HepG2 (cell line): ENCODE measurements at regions not wholly inside any gene's neighbourhood (a gene's known extent, or its start where the extent isn't known, plus 50 kb on each side); places are given as distances from the start of the nearest gene placed in this dataset.

Source experiments
- ATM ChIP-seq: fragments of 450-650 bp; IDR thresholded peaks from 2 replicates; pipeline ENCODE4 v1.7.1; 2017; ENCODE audit warnings: mild to moderate bottlenecking, borderline replicate concordance
- GATAD1 ChIP-seq: IDR thresholded peaks from 2 replicates; pipeline ENCODE4 v1.6.1; 2016; ENCODE audit warnings: missing genetic modification reagents, missing compliant biosample characterization
- IRF2 ChIP-seq: IDR thresholded peaks from 2 replicates; pipeline ENCODE4 v1.6.1; 2018; ENCODE audit warnings: missing genetic modification reagents, missing compliant biosample characterization
- KDM5A ChIP-seq: fragments of 200-600 bp; sonication (generic); IDR thresholded peaks from 2 replicates; pipeline ENCODE4 v1.7.0; 2018; ENCODE audit warnings: antibody characterized with exemption, mild to moderate bottlenecking, low read length, borderline replicate concordance
- KLF9 ChIP-seq: IDR thresholded peaks from 2 replicates; pipeline ENCODE4 v1.6.1; 2016; ENCODE audit warnings: low read depth
- NAIF1 ChIP-seq: sonication (generic); formaldehyde crosslinking; IDR thresholded peaks from 2 replicates; pipeline ENCODE4 v1.5.0; 2020; ENCODE audit warnings: mild to moderate bottlenecking, missing genetic modification reagents, borderline replicate concordance
- NRL ChIP-seq: sonication (generic); formaldehyde crosslinking; IDR thresholded peaks from 2 replicates; pipeline ENCODE4 v1.5.0; 2020; ENCODE audit warnings: missing genetic modification reagents, mild to moderate bottlenecking, moderate library complexity, borderline replicate concordance
- SP2 ChIP-seq: sonication (generic); formaldehyde crosslinking; IDR thresholded peaks from 2 replicates; pipeline ENCODE4 v1.5.1; 2020; ENCODE audit warnings: mild to moderate bottlenecking, missing genetic modification reagents
- ZC3H13 ChIP-seq: sonication (generic); formaldehyde crosslinking; IDR thresholded peaks from 2 replicates; pipeline ENCODE4 v1.8.1; 2023; ENCODE audit warnings: mild to moderate bottlenecking, missing genetic modification reagents, moderate library complexity
- ZNF282 ChIP-seq: fragments of 450-650 bp; IDR thresholded peaks from 2 replicates; pipeline ENCODE4 v1.6.1; 2018; ENCODE audit not compliant: partially characterized antibody
- ZNF326 ChIP-seq: sonication (generic); formaldehyde crosslinking; IDR thresholded peaks from 2 replicates; pipeline ENCODE4 v1.4.0; 2020; ENCODE audit warnings: missing genetic modification reagents, borderline replicate concordance
- ZNF33B ChIP-seq: sonication (generic); formaldehyde crosslinking; IDR thresholded peaks from 2 replicates; pipeline ENCODE4 v1.5.1; 2020; ENCODE audit warnings: mild to moderate bottlenecking, missing genetic modification reagents
- ZNF563 ChIP-seq: sonication (generic); formaldehyde crosslinking; IDR thresholded peaks from 2 replicates; pipeline ENCODE4 v1.8.0; 2022; ENCODE audit warnings: mild to moderate bottlenecking, moderate library complexity, missing genetic modification reagents
- ZNF570 ChIP-seq: sonication (generic); formaldehyde crosslinking; IDR thresholded peaks from 2 replicates; pipeline ENCODE4 v1.4.0; 2020; ENCODE audit warnings: mild to moderate bottlenecking, missing genetic modification reagents, borderline replicate concordance
- ZNF749 ChIP-seq: sonication (generic); formaldehyde crosslinking; IDR thresholded peaks from 2 replicates; pipeline ENCODE4 v1.8.0; 2022; ENCODE audit warnings: mild to moderate bottlenecking, missing genetic modification reagents, moderate library complexity, borderline replicate concordance
- ZSCAN12 ChIP-seq: sonication (generic); formaldehyde crosslinking; IDR thresholded peaks from 2 replicates; pipeline ENCODE4 v1.9.0; 2021; ENCODE audit warnings: mild to moderate bottlenecking, missing genetic modification reagents
- ZSCAN9 ChIP-seq: IDR thresholded peaks from 2 replicates; pipeline ENCODE4 v1.6.1; 2016; ENCODE audit warnings: borderline replicate concordance
- TF ChIP-seq, protein P1 (sequence below): sonication (generic); formaldehyde crosslinking; IDR thresholded peaks from 2 replicates; pipeline ENCODE4 v1.5.0; 2020; ENCODE audit warnings: mild to moderate bottlenecking, missing genetic modification reagents
- TF ChIP-seq, protein P2 (sequence below): sonication (generic); formaldehyde crosslinking; IDR thresholded peaks from 2 replicates; pipeline ENCODE4 v1.4.0; 2020; ENCODE audit warnings: missing genetic modification reagents
- TF ChIP-seq, protein P3 (sequence below): sonication (generic); formaldehyde crosslinking; IDR thresholded peaks from 2 replicates; pipeline ENCODE4 v1.4.0; 2020; ENCODE audit warnings: mild to moderate bottlenecking, missing genetic modification reagents
- TF ChIP-seq, protein P4 (sequence below): sonication (generic); formaldehyde crosslinking; IDR thresholded peaks from 2 replicates; pipeline ENCODE4 v1.4.0; 2020; ENCODE audit warnings: missing genetic modification reagents, mild to moderate bottlenecking, borderline replicate concordance
- TF ChIP-seq, protein P5 (sequence below): conservative IDR thresholded peaks from 2 replicates; pipeline ENCODE4 v1.6.1; 2018; ENCODE audit warnings: missing genetic modification reagents

DNA sequence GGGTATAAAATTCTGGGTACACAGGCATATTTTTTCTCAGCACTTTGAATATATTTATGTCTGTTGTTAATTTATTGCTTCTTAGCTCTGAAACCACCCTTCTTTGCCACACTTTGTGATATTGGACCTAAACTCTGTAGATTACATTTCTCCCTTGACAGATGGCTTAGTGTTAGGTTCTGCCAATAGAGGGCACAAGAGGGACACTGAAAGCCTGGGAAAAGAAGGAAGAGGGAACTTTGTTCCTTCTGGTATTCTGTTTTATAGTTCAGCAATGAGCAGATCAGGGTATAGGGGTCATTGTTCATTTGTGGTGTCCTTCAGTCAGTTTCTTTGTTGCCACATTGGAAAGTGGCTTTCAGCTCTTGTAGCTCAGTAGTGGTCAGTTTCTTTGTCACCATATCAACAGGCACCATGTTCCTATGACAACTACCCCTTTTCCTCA, 423.5 kb upstream of the PROX1 start (continued):
- no peak for TF ChIP-seq ZNF570 (CRISPR knock-in tag)
- TF ChIP-seq ZNF282: no peak
- TF ChIP-seq ZNF563 (CRISPR knock-in tag): no peak
- no peak for TF ChIP-seq ZC3H13 (CRISPR knock-in tag)
- no peak for TF ChIP-seq ZNF749 (CRISPR knock-in tag)
- TF ChIP-seq ZSCAN12: no peak
- TF ChIP-seq NAIF1 (CRISPR knock-in tag): no peak
- TF ChIP-seq ZNF326 (CRISPR knock-in tag): no peak
- no peak for TF ChIP-seq NRL (CRISPR knock-in tag)
- TF ChIP-seq, protein P1, sequence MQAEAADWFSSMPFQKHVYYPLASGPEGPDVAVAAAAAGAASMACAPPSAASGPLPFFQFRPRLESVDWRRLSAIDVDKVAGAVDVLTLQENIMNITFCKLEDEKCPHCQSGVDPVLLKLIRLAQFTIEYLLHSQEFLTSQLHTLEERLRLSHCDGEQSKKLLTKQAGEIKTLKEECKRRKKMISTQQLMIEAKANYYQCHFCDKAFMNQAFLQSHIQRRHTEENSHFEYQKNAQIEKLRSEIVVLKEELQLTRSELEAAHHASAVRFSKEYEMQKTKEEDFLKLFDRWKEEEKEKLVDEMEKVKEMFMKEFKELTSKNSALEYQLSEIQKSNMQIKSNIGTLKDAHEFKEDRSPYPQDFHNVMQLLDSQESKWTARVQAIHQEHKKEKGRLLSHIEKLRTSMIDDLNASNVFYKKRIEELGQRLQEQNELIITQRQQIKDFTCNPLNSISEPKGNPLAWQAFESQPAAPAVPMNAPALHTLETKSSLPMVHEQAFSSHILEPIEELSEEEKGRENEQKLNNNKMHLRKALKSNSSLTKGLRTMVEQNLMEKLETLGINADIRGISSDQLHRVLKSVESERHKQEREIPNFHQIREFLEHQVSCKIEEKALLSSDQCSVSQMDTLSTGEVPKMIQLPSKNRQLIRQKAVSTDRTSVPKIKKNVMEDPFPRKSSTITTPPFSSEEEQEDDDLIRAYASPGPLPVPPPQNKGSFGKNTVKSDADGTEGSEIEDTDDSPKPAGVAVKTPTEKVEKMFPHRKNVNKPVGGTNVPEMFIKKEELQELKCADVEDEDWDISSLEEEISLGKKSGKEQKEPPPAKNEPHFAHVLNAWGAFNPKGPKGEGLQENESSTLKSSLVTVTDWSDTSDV (CRISPR knock-in tag): no peak
- no peak for TF ChIP-seq GATAD1
- TF ChIP-seq, protein P2, sequence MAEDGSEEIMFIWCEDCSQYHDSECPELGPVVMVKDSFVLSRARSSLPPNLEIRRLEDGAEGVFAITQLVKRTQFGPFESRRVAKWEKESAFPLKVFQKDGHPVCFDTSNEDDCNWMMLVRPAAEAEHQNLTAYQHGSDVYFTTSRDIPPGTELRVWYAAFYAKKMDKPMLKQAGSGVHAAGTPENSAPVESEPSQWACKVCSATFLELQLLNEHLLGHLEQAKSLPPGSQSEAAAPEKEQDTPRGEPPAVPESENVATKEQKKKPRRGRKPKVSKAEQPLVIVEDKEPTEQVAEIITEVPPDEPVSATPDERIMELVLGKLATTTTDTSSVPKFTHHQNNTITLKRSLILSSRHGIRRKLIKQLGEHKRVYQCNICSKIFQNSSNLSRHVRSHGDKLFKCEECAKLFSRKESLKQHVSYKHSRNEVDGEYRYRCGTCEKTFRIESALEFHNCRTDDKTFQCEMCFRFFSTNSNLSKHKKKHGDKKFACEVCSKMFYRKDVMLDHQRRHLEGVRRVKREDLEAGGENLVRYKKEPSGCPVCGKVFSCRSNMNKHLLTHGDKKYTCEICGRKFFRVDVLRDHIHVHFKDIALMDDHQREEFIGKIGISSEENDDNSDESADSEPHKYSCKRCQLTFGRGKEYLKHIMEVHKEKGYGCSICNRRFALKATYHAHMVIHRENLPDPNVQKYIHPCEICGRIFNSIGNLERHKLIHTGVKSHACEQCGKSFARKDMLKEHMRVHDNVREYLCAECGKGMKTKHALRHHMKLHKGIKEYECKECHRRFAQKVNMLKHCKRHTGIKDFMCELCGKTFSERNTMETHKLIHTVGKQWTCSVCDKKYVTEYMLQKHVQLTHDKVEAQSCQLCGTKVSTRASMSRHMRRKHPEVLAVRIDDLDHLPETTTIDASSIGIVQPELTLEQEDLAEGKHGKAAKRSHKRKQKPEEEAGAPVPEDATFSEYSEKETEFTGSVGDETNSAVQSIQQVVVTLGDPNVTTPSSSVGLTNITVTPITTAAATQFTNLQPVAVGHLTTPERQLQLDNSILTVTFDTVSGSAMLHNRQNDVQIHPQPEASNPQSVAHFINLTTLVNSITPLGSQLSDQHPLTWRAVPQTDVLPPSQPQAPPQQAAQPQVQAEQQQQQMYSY (CRISPR knock-in tag): no peak
- peak; percentile 40; the same call in 1 of the 2 replicates for TF ChIP-seq IRF2 (CRISPR knock-in tag)
- TF ChIP-seq, protein P3, sequence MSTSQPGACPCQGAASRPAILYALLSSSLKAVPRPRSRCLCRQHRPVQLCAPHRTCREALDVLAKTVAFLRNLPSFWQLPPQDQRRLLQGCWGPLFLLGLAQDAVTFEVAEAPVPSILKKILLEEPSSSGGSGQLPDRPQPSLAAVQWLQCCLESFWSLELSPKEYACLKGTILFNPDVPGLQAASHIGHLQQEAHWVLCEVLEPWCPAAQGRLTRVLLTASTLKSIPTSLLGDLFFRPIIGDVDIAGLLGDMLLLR (CRISPR knock-in tag): no peak
- TF ChIP-seq ZNF33B (CRISPR knock-in tag): no peak
- TF ChIP-seq ATM: no peak
- no peak for TF ChIP-seq KLF9 (CRISPR knock-in tag)
- TF ChIP-seq KDM5A: no peak
- TF ChIP-seq ZSCAN9 (CRISPR knock-in tag): no peak
- TF ChIP-seq, protein P4, sequence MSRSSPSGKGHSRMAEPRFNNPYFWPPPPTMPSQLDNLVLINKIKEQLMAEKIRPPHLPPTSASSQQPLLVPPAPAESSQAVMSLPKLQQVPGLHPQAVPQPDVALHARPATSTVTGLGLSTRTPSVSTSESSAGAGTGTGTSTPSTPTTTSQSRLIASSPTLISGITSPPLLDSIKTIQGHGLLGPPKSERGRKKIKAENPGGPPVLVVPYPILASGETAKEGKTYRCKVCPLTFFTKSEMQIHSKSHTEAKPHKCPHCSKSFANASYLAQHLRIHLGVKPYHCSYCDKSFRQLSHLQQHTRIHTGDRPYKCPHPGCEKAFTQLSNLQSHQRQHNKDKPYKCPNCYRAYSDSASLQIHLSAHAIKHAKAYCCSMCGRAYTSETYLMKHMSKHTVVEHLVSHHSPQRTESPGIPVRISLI (CRISPR knock-in tag): no peak
- TF ChIP-seq, protein P5, sequence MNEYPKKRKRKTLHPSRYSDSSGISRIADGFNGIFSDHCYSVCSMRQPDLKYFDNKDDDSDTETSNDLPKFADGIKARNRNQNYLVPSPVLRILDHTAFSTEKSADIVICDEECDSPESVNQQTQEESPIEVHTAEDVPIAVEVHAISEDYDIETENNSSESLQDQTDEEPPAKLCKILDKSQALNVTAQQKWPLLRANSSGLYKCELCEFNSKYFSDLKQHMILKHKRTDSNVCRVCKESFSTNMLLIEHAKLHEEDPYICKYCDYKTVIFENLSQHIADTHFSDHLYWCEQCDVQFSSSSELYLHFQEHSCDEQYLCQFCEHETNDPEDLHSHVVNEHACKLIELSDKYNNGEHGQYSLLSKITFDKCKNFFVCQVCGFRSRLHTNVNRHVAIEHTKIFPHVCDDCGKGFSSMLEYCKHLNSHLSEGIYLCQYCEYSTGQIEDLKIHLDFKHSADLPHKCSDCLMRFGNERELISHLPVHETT (CRISPR knock-in tag): no peak
- TF ChIP-seq SP2: no peak
